ENCODE measurements at regions not wholly inside any gene's neighbourhood (a gene's known extent, or its start where the extent isn't known, plus 50 kb on each side); places are given as distances from the start of the nearest gene placed in this dataset.

DNA sequence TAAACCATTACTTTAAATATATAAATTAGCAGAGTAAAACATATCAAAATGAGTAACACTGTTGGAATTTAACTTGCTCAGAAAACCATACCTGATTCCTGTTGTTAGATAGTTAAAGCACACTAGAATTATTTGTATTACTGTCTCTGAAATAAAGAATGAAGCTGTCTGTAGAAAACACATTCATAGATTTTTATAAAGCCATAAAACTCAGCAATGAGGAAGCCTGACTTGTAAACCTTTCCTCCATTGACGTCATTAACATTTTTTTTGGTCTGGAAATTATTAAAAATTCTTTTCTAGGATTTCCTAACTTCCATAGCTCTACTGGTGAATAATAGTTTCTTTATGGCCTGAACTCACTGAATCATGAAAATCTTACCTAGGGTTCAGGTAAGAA is 147.6 kb downstream of the BRMS1L start:
- H3K9me3 ChIP-seq (ENCODE audit: control insufficient read depth, low read length) = no peaks in the 10 kb centered on the region
- H3K4me3 ChIP-seq (ENCODE audit: low read length in 2 of 2) = no peak overlapping the region
- ATAC-seq (ENCODE audit: low FRiP score) (no peak), DNase-seq (no peak)
- no peaks in the 10 kb centered on the region for H3K27me3 ChIP-seq (ENCODE audit: control insufficient read depth in 1 of 2, insufficient read depth in 2 of 2, low read length in 1 of 2)
- no peaks in the 10 kb centered on the region for H3K36me3 ChIP-seq (ENCODE audit: control insufficient read depth in 1 of 2, insufficient read depth in 2 of 2, low read length in 1 of 2)
- 59 to 63% methylated on average over 1 of the region's 1 CpG for WGBS, 2 donors
- intact Hi-C loops (cut with DNase I) = no loop called here
- H3K27ac ChIP-seq (ENCODE audit: low read depth in 1 of 2, low read length in 2 of 2) = no peak overlapping the region
- no peaks in the 10 kb centered on the region for H3K4me1 ChIP-seq (ENCODE audit: control insufficient read depth in 1 of 2, insufficient read depth in 2 of 2, low read length in 2 of 2)

GRCh38 chr14:35971965-35972630 is 146.0 kb downstream of the BRMS1L start:
- Histone ChIP-seq H3K4me1 (ENCODE audit: control insufficient read depth in 1 of 2, insufficient read depth in 2 of 2, low read length in 2 of 2) (no peaks in the 10 kb centered on the region), H3K9me3 (ENCODE audit: control insufficient read depth, low read length) (no peaks in the 10 kb centered on the region), H3K27ac (ENCODE audit: low read depth in 1 of 2, low read length in 2 of 2) (no peak overlapping the region), H3K36me3 (ENCODE audit: control insufficient read depth in 1 of 2, insufficient read depth in 2 of 2, low read length in 1 of 2) (no peaks in the 10 kb centered on the region), H3K27me3 (ENCODE audit: control insufficient read depth in 1 of 2, insufficient read depth in 2 of 2, low read length in 1 of 2) (no peaks in the 10 kb centered on the region), H3K4me3 (ENCODE audit: low read length in 2 of 2) (no peak overlapping the region)
- DNase-seq (no peak), ATAC-seq (ENCODE audit: low FRiP score) (no peak)
- intact Hi-C loops (cut with DNase I) = no loop called here
- 86 to 93% methylated on average over 1 of the region's 1 CpG for WGBS, 2 donors

- Histone ChIP-seq H3K27ac (ENCODE audit: low read depth in 1 of 2, low read length in 2 of 2) (no peak overlapping the region), H3K4me1 (ENCODE audit: control insufficient read depth in 1 of 2, insufficient read depth in 2 of 2, low read length in 2 of 2) (no peaks in the 10 kb centered on the region), H3K27me3 (ENCODE audit: control insufficient read depth in 1 of 2, insufficient read depth in 2 of 2, low read length in 1 of 2) (no peaks in the 10 kb centered on the region), H3K9me3 (ENCODE audit: control insufficient read depth, low read length) (no peaks in the 10 kb centered on the region), H3K36me3 (ENCODE audit: control insufficient read depth in 1 of 2, insufficient read depth in 2 of 2, low read length in 1 of 2) (no peaks in the 10 kb centered on the region), H3K4me3 (ENCODE audit: low read length in 2 of 2) (no peak overlapping the region)
- ATAC-seq (ENCODE audit: low FRiP score) (no peak), DNase-seq (no peak)
- WGBS, 2 donors = 74 to 81% methylated on average over 3 of the region's 3 CpGs
- intact Hi-C loops (cut with DNase I) = no loop called here
Measured at GRCh38 chr14:35969310-35969709, 143.2 kb downstream of the BRMS1L start.

DNA sequence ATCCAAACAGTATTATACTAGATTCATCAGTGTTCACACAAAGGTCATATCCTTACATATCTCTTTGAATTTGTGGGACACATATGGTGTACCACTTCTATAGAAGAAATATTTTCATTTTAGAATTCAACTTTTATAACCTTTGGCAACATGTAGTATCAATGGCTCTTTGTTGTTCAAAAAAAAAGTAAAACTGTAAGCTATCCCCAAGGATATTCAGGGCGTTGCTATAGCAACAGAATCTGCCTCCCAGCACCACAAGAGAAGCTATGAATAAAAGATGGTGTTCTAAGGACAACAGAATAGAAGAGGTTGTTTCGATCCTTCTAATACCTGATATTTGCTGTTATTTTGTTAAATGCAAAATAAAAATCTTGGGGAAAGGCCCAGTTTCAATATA is 139.3 kb downstream of the BRMS1L start:
- Histone ChIP-seq H3K9me3 (ENCODE audit: control insufficient read depth, low read length) (no peaks in the 10 kb centered on the region), H3K36me3 (ENCODE audit: control insufficient read depth in 1 of 2, insufficient read depth in 2 of 2, low read length in 1 of 2) (no peaks in the 10 kb centered on the region), H3K27me3 (ENCODE audit: control insufficient read depth in 1 of 2, insufficient read depth in 2 of 2, low read length in 1 of 2) (no peaks in the 10 kb centered on the region), H3K4me1 (ENCODE audit: control insufficient read depth in 1 of 2, insufficient read depth in 2 of 2, low read length in 2 of 2) (no peaks in the 10 kb centered on the region), H3K27ac (ENCODE audit: low read depth in 1 of 2, low read length in 2 of 2) (no peak overlapping the region), H3K4me3 (ENCODE audit: low read length in 2 of 2) (no peak overlapping the region)
- no peak for DNase-seq
- 76 to 77% methylated on average over 2 of the region's 2 CpGs for WGBS, 2 donors
- no peak for ATAC-seq (ENCODE audit: low FRiP score)
- intact Hi-C loops (cut with DNase I) = no loop called here

DNA sequence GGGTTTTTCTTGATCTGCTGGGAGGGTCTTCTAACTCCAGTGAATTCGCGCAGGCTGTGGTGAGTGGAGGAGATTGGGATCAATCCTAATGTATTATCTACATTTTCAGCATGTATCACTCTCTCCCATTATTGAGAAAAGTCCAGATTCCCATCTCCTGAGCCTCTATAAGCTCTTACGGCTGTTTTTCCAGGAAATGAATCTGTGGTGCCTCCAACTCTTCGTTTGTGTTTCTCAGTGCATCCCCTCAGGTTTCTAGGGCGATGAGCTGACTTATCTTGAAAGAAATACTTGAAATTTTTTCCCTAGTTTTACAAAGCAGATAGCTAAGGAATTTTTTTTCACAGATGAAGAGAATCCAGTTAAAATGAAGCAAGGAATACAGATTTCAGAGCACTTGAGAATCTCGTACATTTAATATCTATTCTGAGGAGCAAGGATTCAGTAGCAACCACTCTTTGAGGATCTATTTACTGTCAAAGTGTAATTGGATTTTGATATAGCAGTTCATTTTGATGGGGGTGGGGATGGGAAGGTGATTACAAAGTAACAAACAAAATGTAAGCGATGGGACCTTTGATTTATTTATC is 138.7 kb downstream of the BRMS1L start:
- Histone ChIP-seq H3K4me3 (ENCODE audit: low read length in 2 of 2) (no peak overlapping the region), H3K27me3 (ENCODE audit: control insufficient read depth in 1 of 2, insufficient read depth in 2 of 2, low read length in 1 of 2) (no peaks in the 10 kb centered on the region), H3K36me3 (ENCODE audit: control insufficient read depth in 1 of 2, insufficient read depth in 2 of 2, low read length in 1 of 2) (no peaks in the 10 kb centered on the region), H3K4me1 (ENCODE audit: control insufficient read depth in 1 of 2, insufficient read depth in 2 of 2, low read length in 2 of 2) (no peaks in the 10 kb centered on the region), H3K9me3 (ENCODE audit: control insufficient read depth, low read length) (no peaks in the 10 kb centered on the region), H3K27ac (ENCODE audit: low read depth in 1 of 2, low read length in 2 of 2) (no peak overlapping the region)
- WGBS, 2 donors = 72 to 74% methylated on average over 7 of the region's 7 CpGs
- no peak for DNase-seq
- intact Hi-C loops (cut with DNase I) = no loop called here
- ATAC-seq (ENCODE audit: low FRiP score) = no peak

DNA sequence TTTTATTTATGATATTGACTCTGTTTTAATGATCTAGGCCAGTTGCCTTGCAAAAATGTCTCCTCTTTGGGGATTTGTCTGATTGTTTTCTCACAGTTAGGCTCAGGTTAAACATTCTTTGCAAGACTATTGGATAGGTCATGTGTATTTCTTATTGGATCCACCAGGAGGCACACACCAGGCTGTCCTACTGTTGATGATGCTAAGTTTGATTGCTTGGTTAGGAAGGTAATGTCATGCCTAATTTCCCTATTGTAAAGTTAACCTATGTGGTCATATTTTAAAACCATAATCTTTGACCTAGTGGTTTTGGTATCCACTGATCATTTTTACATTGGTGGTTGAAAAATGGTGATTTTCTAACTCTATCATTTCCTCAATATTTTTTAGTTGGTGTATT is 137.1 kb downstream of the BRMS1L start:
- DNase-seq (no peak), ATAC-seq (ENCODE audit: low FRiP score) (no peak)
- Histone ChIP-seq H3K36me3 (ENCODE audit: control insufficient read depth in 1 of 2, insufficient read depth in 2 of 2, low read length in 1 of 2) (no peaks in the 10 kb centered on the region), H3K27ac (ENCODE audit: low read depth in 1 of 2, low read length in 2 of 2) (no peak overlapping the region), H3K9me3 (ENCODE audit: control insufficient read depth, low read length) (no peaks in the 10 kb centered on the region), H3K4me1 (ENCODE audit: control insufficient read depth in 1 of 2, insufficient read depth in 2 of 2, low read length in 2 of 2) (no peaks in the 10 kb centered on the region), H3K4me3 (ENCODE audit: low read length in 2 of 2) (no peak overlapping the region), H3K27me3 (ENCODE audit: control insufficient read depth in 1 of 2, insufficient read depth in 2 of 2, low read length in 1 of 2) (no peaks in the 10 kb centered on the region)
- intact Hi-C loops (cut with DNase I) = no loop called here

DNA sequence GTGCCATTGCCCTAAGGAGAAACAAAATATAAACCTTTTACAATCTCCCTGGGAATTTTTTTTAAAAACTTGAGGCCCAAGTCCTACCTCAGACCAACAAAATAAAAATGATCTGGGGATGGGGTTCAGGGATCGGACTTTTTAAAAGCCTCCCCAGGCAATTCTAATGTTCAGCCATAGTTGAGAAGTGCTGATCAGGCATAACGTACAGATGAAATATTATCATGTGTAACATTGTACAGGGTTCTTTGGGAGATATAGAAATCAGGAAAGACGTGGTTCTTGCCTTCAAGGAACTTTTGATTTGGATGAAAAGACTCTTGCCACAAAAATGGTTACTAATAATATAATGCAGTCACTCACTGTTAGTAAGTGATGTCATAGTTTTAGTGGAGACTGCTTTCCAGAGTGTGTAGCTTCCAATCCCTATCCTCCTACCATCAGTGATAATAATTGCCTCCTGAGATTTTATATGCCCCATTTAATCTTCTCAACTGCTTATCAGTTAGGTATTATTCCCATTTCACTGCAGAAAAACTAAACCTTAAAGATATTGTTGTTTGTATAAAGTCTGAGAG is 135.6 kb downstream of the BRMS1L start:
- Histone ChIP-seq H3K9me3 (ENCODE audit: control insufficient read depth, low read length) (no peaks in the 10 kb centered on the region), H3K4me1 (ENCODE audit: control insufficient read depth in 1 of 2, insufficient read depth in 2 of 2, low read length in 2 of 2) (no peaks in the 10 kb centered on the region), H3K4me3 (ENCODE audit: low read length in 2 of 2) (no peak overlapping the region), H3K27me3 (ENCODE audit: control insufficient read depth in 1 of 2, insufficient read depth in 2 of 2, low read length in 1 of 2) (no peaks in the 10 kb centered on the region), H3K27ac (ENCODE audit: low read depth in 1 of 2, low read length in 2 of 2) (no peak overlapping the region), H3K36me3 (ENCODE audit: control insufficient read depth in 1 of 2, insufficient read depth in 2 of 2, low read length in 1 of 2) (no peaks in the 10 kb centered on the region)
- DNase-seq (no peak), ATAC-seq (ENCODE audit: low FRiP score) (no peak)
- 67 to 72% methylated on average over 3 of the region's 3 CpGs for WGBS, 2 donors
- intact Hi-C loops (cut with DNase I) = no loop called here

DNA sequence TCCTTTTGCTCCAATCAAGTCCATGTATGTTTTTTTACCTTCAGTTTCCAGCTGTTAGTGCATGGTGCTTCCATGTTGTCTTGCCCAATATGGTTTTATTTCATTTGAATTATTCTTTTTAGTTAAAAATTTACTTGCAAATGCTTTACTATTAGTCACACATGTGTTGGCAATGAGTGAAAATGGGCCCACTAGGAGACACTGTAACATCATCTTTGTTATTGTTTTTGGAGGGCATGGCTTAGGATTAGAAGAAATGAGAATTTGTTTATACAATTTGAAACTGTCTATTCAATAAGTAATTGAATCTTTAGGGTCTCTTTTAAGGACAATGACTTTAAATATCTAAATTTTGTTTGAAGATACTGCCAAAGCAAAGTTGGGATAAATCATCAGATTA is 133.7 kb downstream of the BRMS1L start:
- ATAC-seq (ENCODE audit: low FRiP score) (no peak), DNase-seq (no peak)
- H3K27me3 ChIP-seq (ENCODE audit: control insufficient read depth in 1 of 2, insufficient read depth in 2 of 2, low read length in 1 of 2) = no peaks in the 10 kb centered on the region
- H3K9me3 ChIP-seq (ENCODE audit: control insufficient read depth, low read length) = no peaks in the 10 kb centered on the region
- no peak overlapping the region for H3K27ac ChIP-seq (ENCODE audit: low read depth in 1 of 2, low read length in 2 of 2)
- no peaks in the 10 kb centered on the region for H3K36me3 ChIP-seq (ENCODE audit: control insufficient read depth in 1 of 2, insufficient read depth in 2 of 2, low read length in 1 of 2)
- H3K4me3 ChIP-seq (ENCODE audit: low read length in 2 of 2) = no peak overlapping the region
- intact Hi-C loops (cut with DNase I) = no loop called here
- H3K4me1 ChIP-seq (ENCODE audit: control insufficient read depth in 1 of 2, insufficient read depth in 2 of 2, low read length in 2 of 2) = no peaks in the 10 kb centered on the region

- Histone ChIP-seq H3K9me3 (ENCODE audit: control insufficient read depth, low read length) (no peaks in the 10 kb centered on the region), H3K36me3 (ENCODE audit: control insufficient read depth in 1 of 2, insufficient read depth in 2 of 2, low read length in 1 of 2) (no peaks in the 10 kb centered on the region), H3K27ac (ENCODE audit: low read depth in 1 of 2, low read length in 2 of 2) (no peak overlapping the region), H3K4me3 (ENCODE audit: low read length in 2 of 2) (no peak overlapping the region), H3K27me3 (ENCODE audit: control insufficient read depth in 1 of 2, insufficient read depth in 2 of 2, low read length in 1 of 2) (no peaks in the 10 kb centered on the region), H3K4me1 (ENCODE audit: control insufficient read depth in 1 of 2, insufficient read depth in 2 of 2, low read length in 2 of 2) (no peaks in the 10 kb centered on the region)
- DNase-seq = no peak
- ATAC-seq (ENCODE audit: low FRiP score) = no peak
- WGBS, 2 donors = 81 to 82% methylated on average over 4 of the region's 4 CpGs
- intact Hi-C loops (cut with DNase I) = no loop called here
Measured at GRCh38 chr14:35958499-35958898, 132.4 kb downstream of the BRMS1L start.
